Ovary (tissue), 3 donors: ENCODE measurements at regions not wholly inside any gene's neighbourhood (a gene's known extent, or its start where the extent isn't known, plus 50 kb on each side); places are given as distances from the start of the nearest gene placed in this dataset.

Experiments
- EP300 ChIP-seq: sonication (generic); formaldehyde crosslinking; IDR thresholded peaks from one replicate; pipeline ENCODE4 v1.6.1; 2017; ENCODE audit warnings: antibody characterized with exemption
- TF ChIP-seq, protein P1 (sequence below), 3 donors: fragments of 450-650 bp in 2 of 3; fragments of 200-600 bp in 1 of 3; IDR thresholded peaks; one replicate each; pipeline versions ENCODE4 v1.5.1 to v1.8.0; 2016 to 2022; ENCODE audit warnings: antibody characterized with exemption in 3 of 3, mild to moderate bottlenecking in 1 of 3
- donor health status: DM: no; HTN: no; CAD: no.

DNA sequence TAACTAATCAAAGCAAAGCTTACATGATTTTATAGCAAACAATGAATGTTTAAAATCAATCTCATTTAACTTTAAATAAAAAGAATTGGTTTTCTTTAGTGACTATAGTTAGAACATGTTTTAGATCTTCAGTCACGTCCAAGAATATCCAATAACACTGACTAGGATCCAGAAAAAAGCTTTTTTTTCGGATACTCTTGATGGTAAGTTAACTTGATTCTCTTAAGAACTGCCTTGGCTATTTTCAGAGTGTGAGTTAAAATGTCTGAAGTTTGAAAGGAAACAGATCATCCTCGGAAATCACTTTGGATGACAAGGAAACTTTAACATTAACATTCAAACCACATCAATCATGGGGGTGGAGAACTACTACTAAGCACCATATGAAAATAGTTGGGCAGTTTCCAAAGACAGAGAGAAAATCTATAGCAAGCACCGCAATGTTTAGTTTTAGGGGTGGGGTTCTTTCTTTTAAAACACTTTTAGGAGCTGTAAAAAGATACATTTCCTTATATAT, 83.7 kb upstream of the SLC27A6 start:
- no peak for TF ChIP-seq EP300
- TF ChIP-seq, protein P1, sequence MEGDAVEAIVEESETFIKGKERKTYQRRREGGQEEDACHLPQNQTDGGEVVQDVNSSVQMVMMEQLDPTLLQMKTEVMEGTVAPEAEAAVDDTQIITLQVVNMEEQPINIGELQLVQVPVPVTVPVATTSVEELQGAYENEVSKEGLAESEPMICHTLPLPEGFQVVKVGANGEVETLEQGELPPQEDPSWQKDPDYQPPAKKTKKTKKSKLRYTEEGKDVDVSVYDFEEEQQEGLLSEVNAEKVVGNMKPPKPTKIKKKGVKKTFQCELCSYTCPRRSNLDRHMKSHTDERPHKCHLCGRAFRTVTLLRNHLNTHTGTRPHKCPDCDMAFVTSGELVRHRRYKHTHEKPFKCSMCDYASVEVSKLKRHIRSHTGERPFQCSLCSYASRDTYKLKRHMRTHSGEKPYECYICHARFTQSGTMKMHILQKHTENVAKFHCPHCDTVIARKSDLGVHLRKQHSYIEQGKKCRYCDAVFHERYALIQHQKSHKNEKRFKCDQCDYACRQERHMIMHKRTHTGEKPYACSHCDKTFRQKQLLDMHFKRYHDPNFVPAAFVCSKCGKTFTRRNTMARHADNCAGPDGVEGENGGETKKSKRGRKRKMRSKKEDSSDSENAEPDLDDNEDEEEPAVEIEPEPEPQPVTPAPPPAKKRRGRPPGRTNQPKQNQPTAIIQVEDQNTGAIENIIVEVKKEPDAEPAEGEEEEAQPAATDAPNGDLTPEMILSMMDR (IDR thresholded peaks at IDR 0.05), result no peak
